MM.1S (cell line): ENCODE measurements at regions not wholly inside any gene's neighbourhood (a gene's known extent, or its start where the extent isn't known, plus 50 kb on each side); places are given as distances from the start of the nearest gene placed in this dataset.

ENCODE experiments used
- DNase-seq: peaks from one replicate; pipeline ENCODE4 v3.0.0-alpha.2; 2015
- H2AFZ ChIP-seq: fragments of 300-600 bp; sonication (generic); 2 replicates; pipeline ENCODE4 v1.6.0; 2016; ENCODE audit warnings: antibody characterized with exemption, low read length
- H3F3A ChIP-seq: fragments of 300-600 bp; sonication (generic); 2 replicates; pipeline ENCODE4 v1.6.1; 2016; ENCODE audit warnings: mild to moderate bottlenecking, antibody characterized with exemption, low read length, moderate library complexity, mixed read lengths; ENCODE audit not compliant: insufficient read depth
- H3K27ac ChIP-seq: fragments of 300-600 bp; sonication (generic); 2 replicates; pipeline ENCODE4 v1.5.1; 2016; ENCODE audit warnings: mild to moderate bottlenecking, low read length
- H3K27me3 ChIP-seq: fragments of 300-600 bp; sonication (generic); replicated peaks from 2 replicates; pipeline ENCODE4 v1.6.0; 2016; ENCODE audit warnings: low read length; ENCODE audit not compliant: insufficient read depth
- H3K36me3 ChIP-seq: fragments of 300-600 bp; sonication (generic); replicated peaks from 2 replicates; pipeline ENCODE4 v1.6.1; 2016; ENCODE audit warnings: mild to moderate bottlenecking, low read length, mixed read lengths; ENCODE audit not compliant: insufficient read depth
- H3K4me1 ChIP-seq: fragments of 300-600 bp; sonication (generic); 2 replicates; pipeline ENCODE4 v1.6.1; 2016; ENCODE audit warnings: low read length, mixed read lengths
- H3K4me2 ChIP-seq: fragments of 300-600 bp; sonication (generic); 2 replicates; pipeline ENCODE4 v1.6.0; 2016; ENCODE audit warnings: low read depth, low read length
- H3K4me3 ChIP-seq: fragments of 300-600 bp; sonication (generic); 2 replicates; pipeline ENCODE4 v1.5.1; 2016; ENCODE audit warnings: low read length, mixed read lengths
- H3K79me2 ChIP-seq: fragments of 300-600 bp; sonication (generic); 2 replicates; pipeline ENCODE4 v1.6.1; 2016; ENCODE audit warnings: mixed run types, low read length, mixed read lengths
- H3K9ac ChIP-seq: fragments of 300-600 bp; sonication (generic); 2 replicates; pipeline ENCODE4 v1.6.1; 2016; ENCODE audit warnings: low read length, mixed read lengths
- H3K9me2 ChIP-seq: fragments of 300-600 bp; sonication (generic); replicated peaks from 2 replicates; pipeline ENCODE4 v1.6.1; 2016; ENCODE audit warnings: mild to moderate bottlenecking, low read length, mixed read lengths; ENCODE audit not compliant: insufficient read depth
- H3K9me3 ChIP-seq: fragments of 300-600 bp; sonication (generic); replicated peaks from 2 replicates; pipeline ENCODE4 v1.6.1; 2016; ENCODE audit warnings: mild to moderate bottlenecking, low read length, mixed read lengths; ENCODE audit not compliant: insufficient read depth
- H4K20me1 ChIP-seq: fragments of 300-600 bp; sonication (generic); 2 replicates; pipeline ENCODE4 v1.6.1; 2016; ENCODE audit warnings: mild to moderate bottlenecking, low read length, moderate library complexity, mixed read lengths; ENCODE audit not compliant: insufficient read depth
- CTCF ChIP-seq: fragments of 300-600 bp; sonication (generic); IDR thresholded peaks from 2 replicates; pipeline ENCODE4 v1.5.1; 2016; ENCODE audit warnings: antibody characterized with exemption, low read length, mixed read lengths
- EZH2 ChIP-seq: fragments of 300-600 bp; sonication (generic); optimal IDR thresholded peaks from 2 replicates; pipeline ENCODE3; 2017; ENCODE audit warnings: low read depth, mild to moderate bottlenecking, antibody characterized with exemption, low read length, mixed read lengths
- EZH2phosphoT487 ChIP-seq: fragments of 300-600 bp; sonication (generic); IDR thresholded peaks from 2 replicates; pipeline ENCODE4 v1.6.1; 2018; ENCODE audit warnings: antibody characterized with exemption, low read length

- Histone ChIP-seq H3K9me3 (no peaks in the 10 kb centered on the region), H4K20me1 (no peaks in the 10 kb centered on the region), H3K27ac (no peak overlapping the region), H3K4me2 (no peak overlapping the region), H3F3A (no peaks in the 10 kb centered on the region), H3K4me1 (0 out of 2 replicates have a peak, but pooled peaks cover 4% of the 10 kb centered on the region), H2AFZ (no peak overlapping the region), H3K4me3 (no peak overlapping the region), H3K79me2 (no peaks in the 10 kb centered on the region), H3K27me3 (no peaks in the 10 kb centered on the region), H3K9ac (no peak overlapping the region), H3K36me3 (no peaks in the 10 kb centered on the region), H3K9me2 (no peaks in the 10 kb centered on the region)
- DNase-seq = no peak
- TF ChIP-seq EZH2phosphoT487 (no peak), EZH2 (no peak), CTCF (no peak)
Observed at GRCh38 chr11:33533386-33534052, 167.1 kb downstream of the C11orf91 start.

- Histone ChIP-seq H3K9ac (no peak overlapping the region), H3K27me3 (no peaks in the 10 kb centered on the region), H3K36me3 (no peaks in the 10 kb centered on the region), H3K4me3 (no peak overlapping the region), H3K9me2 (no peaks in the 10 kb centered on the region), H3F3A (no peaks in the 10 kb centered on the region), H3K27ac (no peak overlapping the region), H4K20me1 (no peaks in the 10 kb centered on the region), H3K4me1 (no peaks in the 10 kb centered on the region), H2AFZ (no peak overlapping the region), H3K4me2 (no peak overlapping the region), H3K9me3 (no peaks in the 10 kb centered on the region), H3K79me2 (no peaks in the 10 kb centered on the region)
- DNase-seq = no peak
- no peak for TF ChIP-seq EZH2phosphoT487
- TF ChIP-seq CTCF = no peak
- TF ChIP-seq EZH2 = no peak
Observed at GRCh38 chr11:33532720-33533385, 167.8 kb downstream of the C11orf91 start.

GRCh38 chr11:33532257-33532656 lies 168.4 kb downstream of the C11orf91 start:
- H3K27me3 ChIP-seq = no peaks in the 10 kb centered on the region
- H3K9me3 ChIP-seq = no peaks in the 10 kb centered on the region
- no peak for TF ChIP-seq EZH2phosphoT487
- TF ChIP-seq CTCF = no peak
- TF ChIP-seq EZH2 = no peak
- no peaks in the 10 kb centered on the region for H3F3A ChIP-seq
- H3K79me2 ChIP-seq = no peaks in the 10 kb centered on the region
- H4K20me1 ChIP-seq = no peaks in the 10 kb centered on the region
- H3K9ac ChIP-seq = no peak overlapping the region
- H3K4me1 ChIP-seq = no peaks in the 10 kb centered on the region
- H3K9me2 ChIP-seq = no peaks in the 10 kb centered on the region
- no peaks in the 10 kb centered on the region for H3K36me3 ChIP-seq
- no peak overlapping the region for H3K27ac ChIP-seq
- H3K4me3 ChIP-seq = no peak overlapping the region
- no peak overlapping the region for H2AFZ ChIP-seq
- no peak overlapping the region for H3K4me2 ChIP-seq
- DNase-seq = no peak
